ENCODE measurements at regions not wholly inside any gene's neighbourhood (a gene's known extent, or its start where the extent isn't known, plus 50 kb on each side); places are given as distances from the start of the nearest gene placed in this dataset.

- 8% methylated on average over 2 of the region's 3 CpGs for WGBS
Measured at GRCh38 chr9:106502930-106503329, 360.0 kb upstream of the ZNF462 start.

GRCh38 chr9:106503759-106504158 is 359.2 kb upstream of the ZNF462 start:
- Histone ChIP-seq H2BK5ac (ENCODE audit: low read depth, low read length, poor library complexity, severe bottlenecking) (no peak overlapping the region), H3K23ac (ENCODE audit: low read length in 2 of 2) (no peak overlapping the region), H2AK5ac (ENCODE audit: low read length, severe bottlenecking) (no peak overlapping the region), H3K4me2 (ENCODE audit: low read length, poor library complexity, severe bottlenecking) (no peak overlapping the region), H3K9me3 (ENCODE audit: control insufficient read depth, low read length) (no peaks in the 10 kb centered on the region), H3K4ac (ENCODE audit: low read depth in 1 of 2, low read length in 2 of 2) (no peak overlapping the region), H2BK12ac (ENCODE audit: low read length in 2 of 2) (no peak overlapping the region), H3K4me1 (ENCODE audit: control insufficient read depth, insufficient read depth, low read depth, low read length) (no peaks in the 10 kb centered on the region), H3K27ac (ENCODE audit: low read length, poor library complexity, severe bottlenecking) (no peak overlapping the region), H3K36me3 (ENCODE audit: control insufficient read depth in 1 of 2, insufficient read depth in 2 of 2, low read depth in 1 of 2, low read length in 2 of 2) (no peaks in the 10 kb centered on the region), H3K27me3 (ENCODE audit: control insufficient read depth in 1 of 2, insufficient read depth in 1 of 2, low read length in 2 of 2) (no peaks in the 10 kb centered on the region), H3K4me3 (ENCODE audit: insufficient read depth in 1 of 2, low read depth in 1 of 2, low read length in 2 of 2) (no peak overlapping the region), H3K18ac (ENCODE audit: low read depth in 1 of 2, low read length in 2 of 2) (no peak overlapping the region), H3K9ac (ENCODE audit: low read length) (no peak overlapping the region), H4K91ac (ENCODE audit: low read length) (no peak overlapping the region), H2BK15ac (ENCODE audit: low read depth, poor library complexity, severe bottlenecking) (no peak overlapping the region), H3K79me1 (replicated peaks; ENCODE audit: low read length, poor library complexity, severe bottlenecking) (no peaks in the 10 kb centered on the region), H2AFZ (ENCODE audit: low read depth, low read length) (no peak overlapping the region), H4K8ac (ENCODE audit: low read length) (no peak overlapping the region), H3K14ac (ENCODE audit: low read length in 2 of 2) (no peak overlapping the region), H2BK120ac (ENCODE audit: low read depth, low read length) (no peak overlapping the region)
- no peak for DNase-seq
- WGBS: 91% methylated on average over 4 of the region's 5 CpGs

More at GRCh38 chr9:106502930-106503329, 360.0 kb upstream of the ZNF462 start:
- Histone ChIP-seq H3K79me1 (replicated peaks; ENCODE audit: low read length, poor library complexity, severe bottlenecking) (no peaks in the 10 kb centered on the region), H3K9me3 (ENCODE audit: control insufficient read depth, low read length) (no peaks in the 10 kb centered on the region), H3K14ac (ENCODE audit: low read length in 2 of 2) (no peak overlapping the region), H3K4ac (ENCODE audit: low read depth in 1 of 2, low read length in 2 of 2) (no peak overlapping the region), H3K36me3 (ENCODE audit: control insufficient read depth in 1 of 2, insufficient read depth in 2 of 2, low read depth in 1 of 2, low read length in 2 of 2) (no peaks in the 10 kb centered on the region), H4K8ac (ENCODE audit: low read length) (no peak overlapping the region), H3K4me2 (ENCODE audit: low read length, poor library complexity, severe bottlenecking) (no peak overlapping the region), H3K4me1 (ENCODE audit: control insufficient read depth, insufficient read depth, low read depth, low read length) (no peaks in the 10 kb centered on the region), H3K9ac (ENCODE audit: low read length) (no peak overlapping the region), H3K18ac (ENCODE audit: low read depth in 1 of 2, low read length in 2 of 2) (no peak overlapping the region), H2AFZ (ENCODE audit: low read depth, low read length) (no peak overlapping the region), H2BK12ac (ENCODE audit: low read length in 2 of 2) (no peak overlapping the region), H2AK5ac (ENCODE audit: low read length, severe bottlenecking) (no peak overlapping the region), H2BK120ac (ENCODE audit: low read depth, low read length) (no peak overlapping the region), H2BK15ac (ENCODE audit: low read depth, poor library complexity, severe bottlenecking) (no peak overlapping the region), H2BK5ac (ENCODE audit: low read depth, low read length, poor library complexity, severe bottlenecking) (no peak overlapping the region), H3K4me3 (ENCODE audit: insufficient read depth in 1 of 2, low read depth in 1 of 2, low read length in 2 of 2) (no peak overlapping the region), H3K27me3 (ENCODE audit: control insufficient read depth in 1 of 2, insufficient read depth in 1 of 2, low read length in 2 of 2) (no peaks in the 10 kb centered on the region), H4K91ac (ENCODE audit: low read length) (no peak overlapping the region), H3K27ac (ENCODE audit: low read length, poor library complexity, severe bottlenecking) (no peak overlapping the region), H3K23ac (ENCODE audit: low read length in 2 of 2) (no peak overlapping the region)
- no peak for DNase-seq

GRCh38 chr9:106526716-106527204 is 336.2 kb upstream of the ZNF462 start:
- Histone ChIP-seq H3K79me1 (replicated peaks; ENCODE audit: low read length, poor library complexity, severe bottlenecking) (no peaks in the 10 kb centered on the region), H3K4me1 (ENCODE audit: control insufficient read depth, insufficient read depth, low read depth, low read length) (no peaks in the 10 kb centered on the region), H4K91ac (ENCODE audit: low read length) (no peak overlapping the region), H2BK15ac (ENCODE audit: low read depth, poor library complexity, severe bottlenecking) (no peak overlapping the region), H3K9me3 (ENCODE audit: control insufficient read depth, low read length) (no peaks in the 10 kb centered on the region), H3K4me3 (ENCODE audit: insufficient read depth in 1 of 2, low read depth in 1 of 2, low read length in 2 of 2) (no peak overlapping the region), H2AFZ (ENCODE audit: low read depth, low read length) (no peak overlapping the region), H3K4me2 (ENCODE audit: low read length, poor library complexity, severe bottlenecking) (no peak overlapping the region), H2BK120ac (ENCODE audit: low read depth, low read length) (no peak overlapping the region), H3K14ac (ENCODE audit: low read length in 2 of 2) (no peak overlapping the region), H3K4ac (ENCODE audit: low read depth in 1 of 2, low read length in 2 of 2) (no peak overlapping the region), H3K18ac (ENCODE audit: low read depth in 1 of 2, low read length in 2 of 2) (no peak overlapping the region), H2BK5ac (ENCODE audit: low read depth, low read length, poor library complexity, severe bottlenecking) (no peak overlapping the region), H3K36me3 (ENCODE audit: control insufficient read depth in 1 of 2, insufficient read depth in 2 of 2, low read depth in 1 of 2, low read length in 2 of 2) (no peaks in the 10 kb centered on the region), H2AK5ac (ENCODE audit: low read length, severe bottlenecking) (no peak overlapping the region), H2BK12ac (ENCODE audit: low read length in 2 of 2) (no peak overlapping the region), H3K27me3 (ENCODE audit: control insufficient read depth in 1 of 2, insufficient read depth in 1 of 2, low read length in 2 of 2) (no peaks in the 10 kb centered on the region), H4K8ac (ENCODE audit: low read length) (no peak overlapping the region), H3K27ac (ENCODE audit: low read length, poor library complexity, severe bottlenecking) (no peak overlapping the region), H3K9ac (ENCODE audit: low read length) (no peak overlapping the region), H3K23ac (ENCODE audit: low read length in 2 of 2) (no peak overlapping the region)
- WGBS: 87% methylated on average over 1 of the region's 2 CpGs
- DNase-seq: no peak

GRCh38 chr9:106528158-106528557 is 334.8 kb upstream of the ZNF462 start:
- H3K36me3 ChIP-seq (ENCODE audit: control insufficient read depth in 1 of 2, insufficient read depth in 2 of 2, low read depth in 1 of 2, low read length in 2 of 2): no peaks in the 10 kb centered on the region
- H3K23ac ChIP-seq (ENCODE audit: low read length in 2 of 2): no peak overlapping the region
- H3K18ac ChIP-seq (ENCODE audit: low read depth in 1 of 2, low read length in 2 of 2): no peak overlapping the region
- no peak overlapping the region for H2BK120ac ChIP-seq (ENCODE audit: low read depth, low read length)
- H3K27me3 ChIP-seq (ENCODE audit: control insufficient read depth in 1 of 2, insufficient read depth in 1 of 2, low read length in 2 of 2): no peaks in the 10 kb centered on the region
- H3K9ac ChIP-seq (ENCODE audit: low read length): no peak overlapping the region
- no peaks in the 10 kb centered on the region for H3K4me1 ChIP-seq (ENCODE audit: control insufficient read depth, insufficient read depth, low read depth, low read length)
- H2AK5ac ChIP-seq (ENCODE audit: low read length, severe bottlenecking): no peak overlapping the region
- no peak overlapping the region for H2BK5ac ChIP-seq (ENCODE audit: low read depth, low read length, poor library complexity, severe bottlenecking)
- 88% methylated on average over 3 of the region's 4 CpGs for WGBS
- no peak overlapping the region for H3K27ac ChIP-seq (ENCODE audit: low read length, poor library complexity, severe bottlenecking)
- no peaks in the 10 kb centered on the region for H3K9me3 ChIP-seq (ENCODE audit: control insufficient read depth, low read length)
- no peak overlapping the region for H3K4ac ChIP-seq (ENCODE audit: low read depth in 1 of 2, low read length in 2 of 2)
- DNase-seq: no peak
- no peak overlapping the region for H3K4me3 ChIP-seq (ENCODE audit: insufficient read depth in 1 of 2, low read depth in 1 of 2, low read length in 2 of 2)
- no peak overlapping the region for H3K4me2 ChIP-seq (ENCODE audit: low read length, poor library complexity, severe bottlenecking)
- H4K91ac ChIP-seq (ENCODE audit: low read length): no peak overlapping the region
- no peak overlapping the region for H3K14ac ChIP-seq (ENCODE audit: low read length in 2 of 2)
- H4K8ac ChIP-seq (ENCODE audit: low read length): no peak overlapping the region
- no peak overlapping the region for H2AFZ ChIP-seq (ENCODE audit: low read depth, low read length)
- H2BK12ac ChIP-seq (ENCODE audit: low read length in 2 of 2): no peak overlapping the region
- H3K79me1 ChIP-seq (replicated peaks; ENCODE audit: low read length, poor library complexity, severe bottlenecking): no peaks in the 10 kb centered on the region
- no peak overlapping the region for H2BK15ac ChIP-seq (ENCODE audit: low read depth, poor library complexity, severe bottlenecking)

Measured in mesenchymal stem cell (in vitro differentiated cells and primary cell).